HL-60 (cell line): ENCODE measurements at regions not wholly inside any gene's neighbourhood (a gene's known extent, or its start where the extent isn't known, plus 50 kb on each side); places are given as distances from the start of the nearest gene placed in this dataset.

Experiments used
- DNase-seq, 2 experiments: peaks; one replicate each; pipeline ENCODE4 v3.0.0-alpha.2; 2010 to 2020; ENCODE audit warnings: low read depth in 1 of 2, low spot score in 1 of 2
- H3K27ac ChIP-seq: fragments of 250-450 bp; sonication (Bioruptor Pico); replicated peaks from 2 replicates; pipeline ENCODE4 v1.5.1; 2020; ENCODE audit warnings: mild to moderate bottlenecking, moderate library complexity
- H3K27me3 ChIP-seq: fragments of 250-450 bp; sonication (Bioruptor Pico); 2 replicates; pipeline ENCODE4 v1.5.1; 2021; ENCODE audit warnings: mild to moderate bottlenecking, moderate library complexity; ENCODE audit not compliant: insufficient read depth, poor library complexity, severe bottlenecking
- H3K4me3 ChIP-seq: replicated peaks from 2 replicates; pipeline ENCODE4 v1.5.1; 2011; ENCODE audit warnings: mild to moderate bottlenecking, control low read depth, low read length; ENCODE audit not compliant: insufficient read depth
- GABPA ChIP-seq: IDR thresholded peaks from 2 replicates; pipeline ENCODE4 v1.6.1; 2012; ENCODE audit warnings: low read depth
- POLR2AphosphoS5 ChIP-seq: IDR thresholded peaks from 2 replicates; pipeline ENCODE4 v1.6.1; 2012; ENCODE audit warnings: low read depth
- SPI1 ChIP-seq: IDR thresholded peaks from 2 replicates; pipeline ENCODE4 v1.6.1; 2012; ENCODE audit warnings: low read depth, mild to moderate bottlenecking, borderline replicate concordance
- TF ChIP-seq, protein P1 (sequence below): IDR thresholded peaks from 2 replicates; pipeline ENCODE4 v1.6.1; 2012; ENCODE audit warnings: low read depth; ENCODE audit not compliant: insufficient replicate concordance
- TF ChIP-seq, protein P2 (sequence below): IDR thresholded peaks from one replicate; pipeline ENCODE4 v1.5.1; 2011; ENCODE audit warnings: low read length, control low read depth, inconsistent platforms; ENCODE audit not compliant: insufficient read depth

DNA sequence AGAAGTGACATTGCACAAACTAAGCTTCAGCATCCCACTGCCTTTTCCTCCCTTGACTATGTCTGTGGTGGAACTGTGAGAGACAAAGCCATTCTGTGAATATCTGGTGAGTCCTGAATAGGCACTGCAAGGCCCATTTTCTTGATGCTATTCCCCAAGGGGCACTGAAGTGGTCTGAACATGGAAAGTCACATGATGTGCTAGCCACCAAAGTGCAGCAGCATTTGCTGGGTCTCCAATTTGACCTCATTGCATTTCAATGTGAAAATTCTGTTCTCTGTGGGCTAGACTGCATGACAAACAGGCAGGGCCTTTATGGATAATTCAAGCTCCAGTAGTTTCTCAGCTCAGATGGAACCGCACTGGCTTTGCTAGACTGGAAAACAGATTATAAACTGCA is 627.4 kb upstream of the BOD1L1 start:
- TF ChIP-seq GABPA: no peak
- Histone ChIP-seq H3K27me3 (no peaks in the 10 kb centered on the region), H3K27ac (no peak overlapping the region), H3K4me3 (no peak overlapping the region)
- DNase-seq: no peak

DNA sequence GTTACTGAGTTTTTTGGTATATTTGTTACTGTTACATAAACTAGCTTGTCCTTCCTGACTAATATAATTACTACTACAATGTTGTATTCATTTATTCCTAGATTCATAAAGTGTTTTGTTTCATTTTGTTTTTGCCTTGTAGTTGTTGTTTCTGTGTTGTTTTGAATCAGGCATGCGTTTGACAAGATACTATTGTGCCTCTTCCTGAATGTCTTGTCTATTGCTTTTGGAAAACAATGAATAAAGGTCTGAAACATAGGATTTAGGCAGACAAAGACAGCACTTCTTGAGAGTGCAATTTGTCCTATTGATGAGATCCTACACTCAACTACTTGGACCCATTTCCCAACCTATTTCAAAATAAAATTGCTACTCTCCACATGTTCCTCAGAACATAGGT is 630.4 kb upstream of the BOD1L1 start:
- H3K27ac ChIP-seq: no peak overlapping the region
- no peak for TF ChIP-seq POLR2AphosphoS5
- TF ChIP-seq GABPA: no peak
- TF ChIP-seq, protein P1, sequence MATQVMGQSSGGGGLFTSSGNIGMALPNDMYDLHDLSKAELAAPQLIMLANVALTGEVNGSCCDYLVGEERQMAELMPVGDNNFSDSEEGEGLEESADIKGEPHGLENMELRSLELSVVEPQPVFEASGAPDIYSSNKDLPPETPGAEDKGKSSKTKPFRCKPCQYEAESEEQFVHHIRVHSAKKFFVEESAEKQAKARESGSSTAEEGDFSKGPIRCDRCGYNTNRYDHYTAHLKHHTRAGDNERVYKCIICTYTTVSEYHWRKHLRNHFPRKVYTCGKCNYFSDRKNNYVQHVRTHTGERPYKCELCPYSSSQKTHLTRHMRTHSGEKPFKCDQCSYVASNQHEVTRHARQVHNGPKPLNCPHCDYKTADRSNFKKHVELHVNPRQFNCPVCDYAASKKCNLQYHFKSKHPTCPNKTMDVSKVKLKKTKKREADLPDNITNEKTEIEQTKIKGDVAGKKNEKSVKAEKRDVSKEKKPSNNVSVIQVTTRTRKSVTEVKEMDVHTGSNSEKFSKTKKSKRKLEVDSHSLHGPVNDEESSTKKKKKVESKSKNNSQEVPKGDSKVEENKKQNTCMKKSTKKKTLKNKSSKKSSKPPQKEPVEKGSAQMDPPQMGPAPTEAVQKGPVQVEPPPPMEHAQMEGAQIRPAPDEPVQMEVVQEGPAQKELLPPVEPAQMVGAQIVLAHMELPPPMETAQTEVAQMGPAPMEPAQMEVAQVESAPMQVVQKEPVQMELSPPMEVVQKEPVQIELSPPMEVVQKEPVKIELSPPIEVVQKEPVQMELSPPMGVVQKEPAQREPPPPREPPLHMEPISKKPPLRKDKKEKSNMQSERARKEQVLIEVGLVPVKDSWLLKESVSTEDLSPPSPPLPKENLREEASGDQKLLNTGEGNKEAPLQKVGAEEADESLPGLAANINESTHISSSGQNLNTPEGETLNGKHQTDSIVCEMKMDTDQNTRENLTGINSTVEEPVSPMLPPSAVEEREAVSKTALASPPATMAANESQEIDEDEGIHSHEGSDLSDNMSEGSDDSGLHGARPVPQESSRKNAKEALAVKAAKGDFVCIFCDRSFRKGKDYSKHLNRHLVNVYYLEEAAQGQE: no peak
- TF ChIP-seq, protein P2, sequence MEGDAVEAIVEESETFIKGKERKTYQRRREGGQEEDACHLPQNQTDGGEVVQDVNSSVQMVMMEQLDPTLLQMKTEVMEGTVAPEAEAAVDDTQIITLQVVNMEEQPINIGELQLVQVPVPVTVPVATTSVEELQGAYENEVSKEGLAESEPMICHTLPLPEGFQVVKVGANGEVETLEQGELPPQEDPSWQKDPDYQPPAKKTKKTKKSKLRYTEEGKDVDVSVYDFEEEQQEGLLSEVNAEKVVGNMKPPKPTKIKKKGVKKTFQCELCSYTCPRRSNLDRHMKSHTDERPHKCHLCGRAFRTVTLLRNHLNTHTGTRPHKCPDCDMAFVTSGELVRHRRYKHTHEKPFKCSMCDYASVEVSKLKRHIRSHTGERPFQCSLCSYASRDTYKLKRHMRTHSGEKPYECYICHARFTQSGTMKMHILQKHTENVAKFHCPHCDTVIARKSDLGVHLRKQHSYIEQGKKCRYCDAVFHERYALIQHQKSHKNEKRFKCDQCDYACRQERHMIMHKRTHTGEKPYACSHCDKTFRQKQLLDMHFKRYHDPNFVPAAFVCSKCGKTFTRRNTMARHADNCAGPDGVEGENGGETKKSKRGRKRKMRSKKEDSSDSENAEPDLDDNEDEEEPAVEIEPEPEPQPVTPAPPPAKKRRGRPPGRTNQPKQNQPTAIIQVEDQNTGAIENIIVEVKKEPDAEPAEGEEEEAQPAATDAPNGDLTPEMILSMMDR: no peak
- no peak for TF ChIP-seq SPI1
- H3K4me3 ChIP-seq: no peak overlapping the region
- H3K27me3 ChIP-seq: no peaks in the 10 kb centered on the region
- DNase-seq: no peak

DNA sequence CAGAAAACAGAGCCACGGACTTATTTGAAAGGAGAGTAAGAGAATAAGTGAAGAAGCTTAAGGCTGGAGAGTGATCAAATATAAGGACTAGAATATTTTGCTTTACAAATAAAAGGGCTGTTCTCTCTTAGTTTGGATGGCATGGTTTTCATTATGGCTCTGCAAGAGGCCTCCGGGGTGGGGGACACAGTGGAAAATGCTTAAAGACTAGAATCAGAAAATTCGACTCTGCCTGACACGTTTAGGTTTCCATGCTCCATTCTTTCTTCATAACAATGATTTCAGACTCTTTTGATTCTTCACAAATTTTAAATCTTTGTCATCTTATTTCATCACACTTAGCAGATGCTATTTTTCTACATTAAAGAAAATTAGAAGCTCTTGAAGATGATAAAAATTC is 632.4 kb upstream of the BOD1L1 start:
- H3K27me3 ChIP-seq: no peaks in the 10 kb centered on the region
- no peak overlapping the region for H3K27ac ChIP-seq
- no peak overlapping the region for H3K4me3 ChIP-seq
- TF ChIP-seq, protein P1: no peak
- TF ChIP-seq SPI1 (no peak), GABPA (no peak), POLR2AphosphoS5 (no peak)
- TF ChIP-seq, protein P2: no peak
- DNase-seq: no peak

DNA sequence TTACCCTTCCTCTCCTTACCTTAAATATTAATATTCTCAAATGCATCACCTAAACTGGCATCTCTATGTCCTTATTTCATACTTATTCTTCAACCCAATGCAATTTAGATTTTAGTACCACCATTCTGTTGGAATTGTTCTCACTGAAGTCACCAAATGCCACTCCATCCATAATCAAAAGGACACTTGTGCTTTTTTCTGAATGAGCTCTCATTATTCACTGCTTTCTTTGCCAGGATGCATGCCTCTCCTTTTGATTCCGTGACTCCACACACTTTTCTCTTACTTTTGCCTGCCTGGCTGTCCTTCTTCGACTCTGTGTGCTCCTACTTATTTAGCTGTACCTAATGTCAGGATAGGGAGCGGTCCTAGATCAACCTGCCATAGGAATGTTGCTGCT is 633.1 kb upstream of the BOD1L1 start:
- Histone ChIP-seq H3K27ac (no peak overlapping the region), H3K27me3 (no peaks in the 10 kb centered on the region), H3K4me3 (no peak overlapping the region)
- DNase-seq: no peak
- TF ChIP-seq, protein P2: no peak
- no peak for TF ChIP-seq POLR2AphosphoS5
- no peak for TF ChIP-seq GABPA
- TF ChIP-seq SPI1: no peak
- TF ChIP-seq, protein P1: no peak
